IPS-NIHi7 (cell line): ENCODE measurements at regions not wholly inside any gene's neighbourhood (a gene's known extent, or its start where the extent isn't known, plus 50 kb on each side); places are given as distances from the start of the nearest gene placed in this dataset.

Source experiments
- DNase-seq: peaks from one replicate; pipeline ENCODE4 v3.0.0; 2012; ENCODE audit warnings: mixed read lengths; ENCODE audit errors: extremely low spot score

DNA sequence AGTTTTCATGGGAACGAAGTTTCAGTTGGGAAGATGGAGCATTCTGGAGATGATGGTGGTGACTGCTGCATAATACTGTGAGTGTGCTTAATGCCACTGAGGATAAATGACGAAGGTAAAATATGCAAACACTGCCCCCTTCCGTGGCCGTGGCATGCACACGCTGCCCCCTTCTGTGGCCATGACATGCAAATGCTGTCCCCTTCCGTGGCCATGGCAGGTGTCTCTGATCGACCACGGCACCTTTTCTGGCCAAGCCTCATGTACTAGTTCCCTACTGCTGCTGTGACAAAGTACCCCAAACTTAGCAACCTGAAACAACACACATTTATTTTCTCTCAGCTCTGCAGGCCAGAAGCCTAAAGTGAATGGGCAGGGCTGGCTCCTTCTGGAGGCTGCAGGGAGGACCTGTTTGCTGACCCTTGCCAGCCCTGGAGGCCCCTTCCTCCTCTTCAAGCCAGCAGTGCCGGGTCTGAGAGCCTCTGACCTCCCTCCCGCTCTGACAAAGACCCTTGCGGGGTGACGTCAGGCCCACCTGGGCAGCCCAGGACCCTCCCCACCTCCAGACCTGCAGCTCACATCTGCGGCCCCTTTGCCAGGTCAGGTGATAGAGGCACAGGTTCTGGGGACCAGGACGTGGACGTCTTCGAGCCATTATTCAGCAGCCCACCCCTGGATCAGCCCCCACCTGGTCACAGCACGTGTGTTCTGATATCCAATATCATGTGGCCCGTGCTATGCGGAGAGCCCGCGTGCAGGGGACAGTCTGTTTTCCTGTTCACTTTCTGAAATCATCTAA lies 82.0 kb downstream of the MICALL2 start:
- DNase-seq: no peak

DNA sequence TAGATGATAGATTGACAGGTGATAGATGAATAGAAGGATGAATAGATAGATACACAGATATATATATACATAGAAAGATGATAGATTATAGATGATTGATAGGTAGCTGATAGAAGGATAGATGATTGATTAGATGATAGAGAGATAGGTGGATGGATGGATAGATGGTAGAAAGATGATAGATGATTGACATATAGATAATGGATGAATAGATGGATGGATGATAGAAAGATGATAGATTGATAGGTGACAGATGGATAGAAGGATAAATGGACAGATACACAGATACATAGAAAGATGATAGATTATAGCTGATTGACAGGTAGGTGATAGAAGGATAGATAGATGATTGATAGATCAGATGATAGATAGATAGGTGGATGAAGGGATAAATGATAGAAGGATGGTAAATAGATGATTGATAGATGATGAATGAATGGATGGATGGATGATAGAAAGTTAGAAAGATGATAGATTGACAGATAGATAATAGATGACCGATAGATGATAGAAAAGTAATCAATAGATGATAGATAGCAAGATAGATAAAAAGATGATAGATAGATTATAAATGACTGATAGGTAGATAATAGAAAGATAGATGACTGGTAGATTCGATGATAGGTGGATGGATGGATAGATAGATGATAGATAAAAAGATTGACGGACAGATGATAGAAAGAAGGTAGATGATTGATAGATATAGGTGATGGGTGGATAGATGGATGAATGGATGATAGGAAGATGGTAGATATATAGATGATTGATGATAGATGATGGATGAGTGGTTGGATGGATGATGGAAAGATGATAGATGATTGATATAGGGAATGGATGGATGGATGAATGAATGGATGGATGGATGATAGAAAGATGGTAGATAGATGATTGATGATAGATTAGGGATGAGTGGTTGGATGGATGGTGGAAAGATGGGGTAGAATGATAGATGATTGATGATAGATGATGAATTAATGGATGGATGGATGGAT lies 80.4 kb downstream of the MICALL2 start:
- no peak for DNase-seq

DNA sequence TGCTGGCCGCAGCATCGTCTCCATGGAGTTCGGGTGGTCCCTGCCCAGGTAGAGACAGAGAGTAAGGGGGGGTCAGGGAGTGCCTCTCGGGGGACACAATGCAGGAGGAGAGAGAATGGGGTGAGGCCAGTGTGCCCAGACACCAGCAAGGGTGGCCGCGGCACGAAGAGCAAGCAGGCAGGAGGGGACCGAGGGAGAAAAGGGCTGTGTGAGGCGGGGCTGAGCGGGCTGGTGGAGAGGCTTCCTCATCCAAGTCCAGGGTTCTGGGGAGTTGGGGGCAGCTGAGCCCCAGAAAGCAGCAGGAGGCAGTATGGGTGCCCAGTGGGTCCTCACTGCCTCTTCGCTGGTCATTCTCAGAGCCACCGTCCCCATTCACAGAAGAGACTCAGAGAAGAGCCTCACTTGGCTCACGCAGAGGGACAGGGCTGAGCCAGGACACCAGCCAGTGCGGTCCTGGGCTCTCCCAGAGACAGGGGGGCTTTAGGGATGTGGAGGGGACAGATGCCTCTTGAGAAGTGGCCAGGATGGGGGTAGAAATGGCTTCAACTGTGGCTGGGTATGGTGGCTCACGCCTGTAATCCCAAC lies 78.9 kb downstream of the MICALL2 start:
- no peak for DNase-seq

DNA sequence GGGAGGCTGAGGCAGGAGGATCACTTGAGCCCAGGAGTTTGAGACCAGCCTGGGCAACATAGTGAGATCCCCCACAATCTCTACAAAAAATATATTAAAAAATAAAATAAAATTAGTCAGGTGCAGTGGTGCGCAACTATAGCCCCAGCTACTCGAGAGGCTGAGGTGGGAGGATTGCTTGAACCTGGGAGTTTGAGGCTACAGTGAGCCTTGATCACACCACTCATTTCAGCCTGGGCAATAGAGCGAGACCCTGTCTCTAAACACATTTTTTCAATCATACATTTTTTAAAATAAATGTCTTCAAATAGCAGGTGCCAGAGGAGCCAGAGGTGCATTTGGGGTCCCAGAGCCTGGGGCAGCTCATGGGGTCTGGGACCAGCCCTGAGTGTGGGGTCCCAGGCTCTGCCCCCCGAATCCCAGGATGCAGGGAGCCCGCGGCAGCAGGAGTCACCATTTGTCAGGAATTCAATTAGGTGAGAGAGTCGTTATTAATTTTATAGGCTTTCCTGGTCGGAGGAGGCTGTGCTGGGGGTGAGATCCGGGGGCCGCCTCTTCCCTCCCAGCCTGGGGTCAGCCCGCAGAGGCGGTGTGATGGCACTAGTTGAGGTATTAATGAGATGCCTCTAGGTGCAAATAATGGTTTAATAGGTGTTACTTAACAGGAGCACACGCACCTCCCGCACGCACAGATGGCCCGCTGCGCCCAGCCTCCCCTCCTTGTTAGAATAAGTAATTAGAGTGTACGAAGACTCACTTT lies 78.3 kb downstream of the MICALL2 start:
- no peak for DNase-seq

DNA sequence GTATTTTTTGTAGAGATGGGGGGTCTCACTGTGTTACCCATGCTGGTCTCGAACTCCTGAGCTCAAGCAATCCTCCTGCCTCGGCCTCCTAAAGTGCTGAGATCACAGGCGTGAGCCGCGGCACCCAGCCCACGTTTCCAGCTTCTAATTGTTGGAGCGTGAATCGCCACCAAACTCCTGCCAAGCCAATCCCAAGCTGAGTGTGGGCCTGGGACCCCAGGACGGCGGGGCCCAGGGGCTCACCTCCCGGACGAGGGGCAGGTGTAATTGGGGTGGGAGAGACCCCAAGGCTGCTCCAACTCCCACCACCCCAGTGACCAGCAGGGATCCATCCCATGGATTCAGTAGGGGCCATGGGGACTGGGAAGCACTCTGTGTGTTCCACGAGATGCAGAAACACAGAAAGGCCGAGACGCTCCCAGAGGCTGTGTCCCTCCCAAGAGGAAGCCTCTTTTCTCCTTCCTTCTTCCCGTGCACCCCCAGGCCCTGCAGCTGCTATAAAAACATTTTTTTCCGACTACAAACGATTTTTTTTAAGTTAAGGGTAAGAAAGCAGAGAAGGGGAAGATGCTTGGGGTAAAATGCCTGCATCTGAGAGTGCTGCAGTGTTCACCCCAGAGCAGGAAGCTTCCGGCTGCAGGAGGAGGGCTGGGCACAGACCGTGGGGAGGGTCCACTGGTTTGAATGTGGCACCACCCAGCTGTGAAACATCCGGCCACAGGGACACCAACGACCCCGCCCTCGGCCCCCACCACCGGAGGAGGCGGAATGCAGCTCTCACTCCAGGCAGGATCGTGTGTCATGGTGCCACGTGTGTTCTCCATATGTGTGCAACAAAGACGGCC lies 76.5 kb downstream of the MICALL2 start:
- DNase-seq: no peak

DNA sequence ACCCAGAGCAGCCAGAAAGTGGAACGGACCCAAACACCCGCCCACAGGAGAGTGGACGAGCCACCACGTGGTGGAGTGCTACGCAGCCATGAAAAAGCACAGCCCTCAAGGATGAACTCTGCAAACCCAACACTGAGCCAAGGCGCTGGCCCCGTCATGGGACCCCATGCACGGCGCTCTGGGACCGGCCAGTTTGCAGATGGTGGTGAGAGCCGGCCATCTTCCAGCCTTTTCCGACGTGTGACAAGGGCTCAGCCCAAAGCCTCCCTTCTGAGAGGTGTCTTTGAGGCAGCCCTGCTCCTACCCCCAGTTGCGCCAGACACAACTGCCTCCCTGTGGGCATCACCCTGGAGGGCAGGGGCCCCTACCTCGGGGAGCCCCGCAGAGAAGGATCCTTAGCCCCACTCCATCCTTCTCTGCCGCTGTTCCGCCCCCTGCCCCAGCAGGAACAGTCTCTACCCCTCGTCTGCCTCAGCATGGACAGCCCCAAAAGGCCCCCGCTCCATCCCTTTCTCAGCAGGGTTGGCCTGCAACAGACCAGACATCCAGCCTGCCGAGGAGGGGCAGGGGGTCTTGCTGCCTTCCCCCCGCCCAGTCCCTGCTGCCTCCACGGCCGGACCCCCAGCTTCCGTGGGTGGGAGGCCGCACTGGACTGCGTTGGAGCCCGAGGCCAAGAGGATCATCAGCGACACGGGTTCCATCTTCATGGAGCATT lies 75.7 kb downstream of the MICALL2 start:
- no peak for DNase-seq

DNA sequence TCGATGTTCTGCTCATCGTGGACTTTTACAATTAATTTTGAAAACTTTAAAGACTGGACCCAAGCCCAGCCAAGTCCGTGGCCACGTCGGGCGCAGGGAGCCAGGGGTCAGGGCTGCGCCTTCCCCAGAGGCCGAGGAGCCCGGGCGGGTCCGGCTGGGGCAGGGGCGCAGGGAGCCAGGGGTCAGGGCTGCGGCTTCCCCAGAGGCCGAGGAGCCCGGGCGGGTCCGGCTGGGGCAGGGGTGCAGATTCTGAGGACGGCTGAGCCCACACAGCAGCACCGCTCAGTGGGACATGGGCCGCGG lies 75.2 kb downstream of the MICALL2 start:
- no peak for DNase-seq
